Ovary (tissue), 3 donors: ENCODE measurements at regions not wholly inside any gene's neighbourhood (a gene's known extent, or its start where the extent isn't known, plus 50 kb on each side); places are given as distances from the start of the nearest gene placed in this dataset.

Experiments used
- EP300 ChIP-seq: sonication (generic); formaldehyde crosslinking; IDR thresholded peaks from one replicate; pipeline ENCODE4 v1.6.1; 2017; ENCODE audit warnings: antibody characterized with exemption
- POLR2A ChIP-seq: fragments of 450-650 bp; IDR thresholded peaks from one replicate; pipeline ENCODE4 v1.6.1; 2017; ENCODE audit warnings: antibody characterized with exemption, mild to moderate bottlenecking, moderate library complexity
- TF ChIP-seq, protein P1 (sequence below), 3 donors: fragments of 450-650 bp in 2 of 3; fragments of 200-600 bp in 1 of 3; IDR thresholded peaks; one replicate each; pipeline versions ENCODE4 v1.5.1 to v1.8.0; 2016 to 2022; ENCODE audit warnings: antibody characterized with exemption in 3 of 3, mild to moderate bottlenecking in 1 of 3
- donor health status: DM: no; HTN: no; CAD: no.

DNA sequence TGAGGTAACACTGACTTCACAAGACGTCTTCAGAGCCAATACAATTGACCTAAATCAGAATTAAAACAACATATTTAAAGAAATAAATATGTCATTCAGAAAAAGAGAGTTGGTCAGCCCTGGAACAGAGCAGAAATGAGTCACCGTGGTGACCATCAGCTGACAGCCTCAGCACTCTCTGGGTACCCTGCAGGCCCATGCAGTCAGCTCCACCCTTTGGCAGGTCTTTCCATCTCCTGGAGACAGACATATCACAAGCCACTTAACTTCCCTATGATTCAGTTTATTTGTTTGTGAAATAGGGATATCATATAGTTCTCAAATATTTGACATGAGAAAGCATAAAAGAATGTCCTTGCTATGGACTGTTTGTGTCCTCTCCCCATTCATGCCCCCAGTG is 151.6 kb upstream of the MEF2C start:
- TF ChIP-seq, protein P1, sequence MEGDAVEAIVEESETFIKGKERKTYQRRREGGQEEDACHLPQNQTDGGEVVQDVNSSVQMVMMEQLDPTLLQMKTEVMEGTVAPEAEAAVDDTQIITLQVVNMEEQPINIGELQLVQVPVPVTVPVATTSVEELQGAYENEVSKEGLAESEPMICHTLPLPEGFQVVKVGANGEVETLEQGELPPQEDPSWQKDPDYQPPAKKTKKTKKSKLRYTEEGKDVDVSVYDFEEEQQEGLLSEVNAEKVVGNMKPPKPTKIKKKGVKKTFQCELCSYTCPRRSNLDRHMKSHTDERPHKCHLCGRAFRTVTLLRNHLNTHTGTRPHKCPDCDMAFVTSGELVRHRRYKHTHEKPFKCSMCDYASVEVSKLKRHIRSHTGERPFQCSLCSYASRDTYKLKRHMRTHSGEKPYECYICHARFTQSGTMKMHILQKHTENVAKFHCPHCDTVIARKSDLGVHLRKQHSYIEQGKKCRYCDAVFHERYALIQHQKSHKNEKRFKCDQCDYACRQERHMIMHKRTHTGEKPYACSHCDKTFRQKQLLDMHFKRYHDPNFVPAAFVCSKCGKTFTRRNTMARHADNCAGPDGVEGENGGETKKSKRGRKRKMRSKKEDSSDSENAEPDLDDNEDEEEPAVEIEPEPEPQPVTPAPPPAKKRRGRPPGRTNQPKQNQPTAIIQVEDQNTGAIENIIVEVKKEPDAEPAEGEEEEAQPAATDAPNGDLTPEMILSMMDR (IDR thresholded peaks at IDR 0.05), result no peak
- TF ChIP-seq POLR2A (no peak), EP300 (no peak)
